ENCODE measurements at regions not wholly inside any gene's neighbourhood (a gene's known extent, or its start where the extent isn't known, plus 50 kb on each side); places are given as distances from the start of the nearest gene placed in this dataset.
"Not testable (repeated sequence)": the region's sequence is repeated elsewhere in the genome, so short reads cannot be mapped to it uniquely, and the experiment has no call there.

GRCh38 chr14:106710187-106710586 lies 1183.8 kb downstream of the TMEM121 start:
- ATAC-seq; H3K4me3 ChIP-seq; H3K36me3 ChIP-seq (replicated peaks in 1 of 2; ENCODE audit: insufficient read depth in 1 of 2, low read depth in 2 of 2); H3K27ac ChIP-seq; H3K9me3 ChIP-seq; H3K27me3 ChIP-seq; intact Hi-C loops (cut with DNase I); H3K4me1 ChIP-seq; DNase-seq: not testable (repeated sequence)
- WGBS, 2 donors: 53 to 54% methylated on average over 7 of the region's 7 CpGs

- H3K9me3 ChIP-seq; H3K4me1 ChIP-seq; H3K27me3 ChIP-seq; intact Hi-C loops (cut with DNase I); ATAC-seq; H3K4me3 ChIP-seq; H3K27ac ChIP-seq; DNase-seq; H3K36me3 ChIP-seq (replicated peaks in 1 of 2; ENCODE audit: insufficient read depth in 1 of 2, low read depth in 2 of 2): not testable (repeated sequence)
- 14 to 34% methylated on average over 5 of the region's 5 CpGs for WGBS, 2 donors
Observed at GRCh38 chr14:106712513-106712912, 1186.1 kb downstream of the TMEM121 start.

GRCh38 chr14:106714446-106715428 lies 1188.4 kb downstream of the TMEM121 start:
- H3K36me3 ChIP-seq (replicated peaks in 1 of 2; ENCODE audit: insufficient read depth in 1 of 2, low read depth in 2 of 2); ATAC-seq; intact Hi-C loops (cut with DNase I); H3K4me1 ChIP-seq; H3K27ac ChIP-seq; DNase-seq; H3K9me3 ChIP-seq; H3K4me3 ChIP-seq; H3K27me3 ChIP-seq: not testable (repeated sequence)
- WGBS, 2 donors: 35 to 54% methylated on average over 5 of the region's 14 CpGs

GRCh38 chr14:106717544-106717943 lies 1191.2 kb downstream of the TMEM121 start:
- H3K9me3 ChIP-seq; H3K36me3 ChIP-seq (replicated peaks in 1 of 2; ENCODE audit: insufficient read depth in 1 of 2, low read depth in 2 of 2); intact Hi-C loops (cut with DNase I); ATAC-seq; H3K27me3 ChIP-seq; H3K4me1 ChIP-seq; DNase-seq; H3K27ac ChIP-seq; H3K4me3 ChIP-seq: not testable (repeated sequence)
- WGBS, 2 donors: no CpG with 5 or more reads among the region's 11 CpGs

GRCh38 chr14:106719880-106720279 lies 1193.5 kb downstream of the TMEM121 start:
- no CpG with 5 or more reads among the region's 2 CpGs for WGBS, 2 donors
- H3K4me3 ChIP-seq; H3K36me3 ChIP-seq (replicated peaks in 1 of 2; ENCODE audit: insufficient read depth in 1 of 2, low read depth in 2 of 2); DNase-seq; ATAC-seq; H3K4me1 ChIP-seq; H3K27ac ChIP-seq; H3K27me3 ChIP-seq; H3K9me3 ChIP-seq; intact Hi-C loops (cut with DNase I): not testable (repeated sequence)

GRCh38 chr14:106721926-106722325 lies 1195.5 kb downstream of the TMEM121 start:
- ATAC-seq: not testable (repeated sequence)

GRCh38 chr14:106722813-106723687 lies 1196.7 kb downstream of the TMEM121 start:
- H3K4me3 ChIP-seq; H3K4me1 ChIP-seq; intact Hi-C loops (cut with DNase I); H3K27me3 ChIP-seq; ATAC-seq; DNase-seq; H3K36me3 ChIP-seq (replicated peaks in 1 of 2; ENCODE audit: insufficient read depth in 1 of 2, low read depth in 2 of 2); H3K27ac ChIP-seq; H3K9me3 ChIP-seq: not testable (repeated sequence)
- WGBS, 2 donors: no CpG with 5 or more reads among the region's 7 CpGs

More at GRCh38 chr14:106721926-106722325, 1195.5 kb downstream of the TMEM121 start:
- H3K9me3 ChIP-seq; H3K36me3 ChIP-seq (replicated peaks in 1 of 2; ENCODE audit: insufficient read depth in 1 of 2, low read depth in 2 of 2); H3K27ac ChIP-seq; H3K4me3 ChIP-seq; H3K4me1 ChIP-seq; intact Hi-C loops (cut with DNase I); DNase-seq; H3K27me3 ChIP-seq: not testable (repeated sequence)
- no CpG with 5 or more reads among the region's 4 CpGs for WGBS, 2 donors

GRCh38 chr14:106727962-106728361 lies 1201.6 kb downstream of the TMEM121 start:
- intact Hi-C loops (cut with DNase I); ATAC-seq; H3K27me3 ChIP-seq; H3K4me3 ChIP-seq; H3K4me1 ChIP-seq; H3K9me3 ChIP-seq; H3K36me3 ChIP-seq (replicated peaks in 1 of 2; ENCODE audit: insufficient read depth in 1 of 2, low read depth in 2 of 2); H3K27ac ChIP-seq: not testable (repeated sequence)
- peak in 1 of 7 experiments; percentile 23 for TF ChIP-seq CTCF (IDR thresholded peaks at IDR 0.05)
- WGBS, 2 donors: no CpG with 5 or more reads among the region's 12 CpGs
- DNase-seq: peak in 1 of 4 donors; percentile 13

Data from body of pancreas (tissue), 4 donors.